Lung (tissue), 11 donors: ENCODE measurements at regions not wholly inside any gene's neighbourhood (a gene's known extent, or its start where the extent isn't known, plus 50 kb on each side); places are given as distances from the start of the nearest gene placed in this dataset.

Experiments used
- ATAC-seq: fragments of 200-7000 bp; cut with Tn5 transposase; one replicate; pipeline ENCODE4 v1.9.1; 2020; ENCODE audit warnings: moderate number of reproducible peaks; ENCODE audit not compliant: insufficient read depth, low FRiP score
- DNase-seq, 3 donors: peaks; one replicate each; pipeline ENCODE4 v3.0.0-alpha.2; 2013 to 2017
- H3K27ac ChIP-seq, 2 donors: one replicate each; pipeline ENCODE4 v1.5.1; 2013; ENCODE audit warnings: mild to moderate bottlenecking in 2 of 2, moderate library complexity in 2 of 2, control low read depth in 1 of 2, inconsistent platforms in 1 of 2, low read depth in 1 of 2, low read length in 1 of 2
- H3K27me3 ChIP-seq, 3 donors: one replicate each; pipeline ENCODE4 v1.5.1; 2013; ENCODE audit warnings: low read length in 2 of 3; ENCODE audit not compliant: control insufficient read depth in 3 of 3, insufficient read depth in 3 of 3
- H3K36me3 ChIP-seq, 4 donors: one replicate each; pipeline ENCODE4 v1.5.1; 2013; ENCODE audit warnings: low read length in 4 of 4, mild to moderate bottlenecking in 1 of 4, moderate library complexity in 1 of 4; ENCODE audit not compliant: control insufficient read depth in 4 of 4, insufficient read depth in 4 of 4
- H3K4me1 ChIP-seq, 5 donors: one replicate each; pipeline ENCODE4 v1.5.1; 2013; ENCODE audit warnings: low read length in 5 of 5, mild to moderate bottlenecking in 2 of 5, moderate library complexity in 1 of 5; ENCODE audit not compliant: control insufficient read depth in 5 of 5, insufficient read depth in 5 of 5
- H3K4me3 ChIP-seq: one replicate; pipeline ENCODE4 v1.5.1; 2013; ENCODE audit warnings: mild to moderate bottlenecking, control low read depth, moderate library complexity
- H3K9ac ChIP-seq, 2 donors: one replicate each; pipeline ENCODE4 v1.5.1; 2013; ENCODE audit warnings: low read length in 2 of 2, control low read depth in 1 of 2; ENCODE audit not compliant: insufficient read depth in 1 of 2
- H3K9me3 ChIP-seq, 4 donors: one replicate each; pipeline ENCODE4 v1.5.1; 2013; ENCODE audit warnings: low read length in 3 of 4, mild to moderate bottlenecking in 1 of 4, moderate library complexity in 1 of 4; ENCODE audit not compliant: control insufficient read depth in 4 of 4, insufficient read depth in 3 of 4
- WGBS, 2 donors: extraction: QIAGEN DNeasy Blood & Tissue Kit; methylation state at CpG; one replicate each; pipeline ENCODE4 v1.1.7; 2013; 5-methylcytosine and 5-hydroxymethylcytosine counted together
- TF ChIP-seq, protein P1 (sequence below): IDR thresholded peaks from 2 replicates; pipeline ENCODE4 v1.5.1; 2012; ENCODE audit warnings: mild to moderate bottlenecking; ENCODE audit errors: control extremely low read depth, extremely low read depth
- donor health status: control.
- donor health status: control.
- donor health status: Bipolar disorder and iron deficiency.
- donor health status: healthy.
- donor health status: DM: yes; HTN: yes; CAD: no.

DNA sequence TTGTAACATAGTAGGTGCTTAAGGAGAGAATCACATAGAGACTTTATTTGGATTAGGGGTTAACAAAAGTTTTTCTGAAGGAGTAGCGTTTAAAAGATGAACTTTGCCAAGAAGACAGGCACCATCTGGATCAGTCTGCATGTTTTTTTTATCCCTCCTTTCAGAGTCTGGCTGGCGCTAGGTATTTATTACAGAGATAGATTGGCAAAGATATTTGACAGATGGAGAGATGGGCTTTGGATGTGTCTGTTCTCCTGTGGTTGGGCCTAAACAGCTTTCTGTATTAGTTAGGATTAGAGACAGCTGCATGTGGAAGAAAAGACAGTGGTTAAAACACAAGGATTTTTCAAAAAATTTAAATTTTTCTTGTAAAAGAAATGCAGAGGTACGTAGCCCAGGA, 133.9 kb downstream of the C12orf75 start:
- H3K27me3 ChIP-seq = no peaks in the 10 kb centered on the region
- H3K4me3 ChIP-seq = no peak overlapping the region
- TF ChIP-seq, protein P1, sequence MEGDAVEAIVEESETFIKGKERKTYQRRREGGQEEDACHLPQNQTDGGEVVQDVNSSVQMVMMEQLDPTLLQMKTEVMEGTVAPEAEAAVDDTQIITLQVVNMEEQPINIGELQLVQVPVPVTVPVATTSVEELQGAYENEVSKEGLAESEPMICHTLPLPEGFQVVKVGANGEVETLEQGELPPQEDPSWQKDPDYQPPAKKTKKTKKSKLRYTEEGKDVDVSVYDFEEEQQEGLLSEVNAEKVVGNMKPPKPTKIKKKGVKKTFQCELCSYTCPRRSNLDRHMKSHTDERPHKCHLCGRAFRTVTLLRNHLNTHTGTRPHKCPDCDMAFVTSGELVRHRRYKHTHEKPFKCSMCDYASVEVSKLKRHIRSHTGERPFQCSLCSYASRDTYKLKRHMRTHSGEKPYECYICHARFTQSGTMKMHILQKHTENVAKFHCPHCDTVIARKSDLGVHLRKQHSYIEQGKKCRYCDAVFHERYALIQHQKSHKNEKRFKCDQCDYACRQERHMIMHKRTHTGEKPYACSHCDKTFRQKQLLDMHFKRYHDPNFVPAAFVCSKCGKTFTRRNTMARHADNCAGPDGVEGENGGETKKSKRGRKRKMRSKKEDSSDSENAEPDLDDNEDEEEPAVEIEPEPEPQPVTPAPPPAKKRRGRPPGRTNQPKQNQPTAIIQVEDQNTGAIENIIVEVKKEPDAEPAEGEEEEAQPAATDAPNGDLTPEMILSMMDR = no peak
- no peaks in the 10 kb centered on the region for H3K36me3 ChIP-seq
- ATAC-seq (no peak), DNase-seq (no peak)
- no peaks in the 10 kb centered on the region for H3K9me3 ChIP-seq
- WGBS, 2 donors = 66 to 73% methylated on average over 3 of the region's 3 CpGs
- peaks cover 0 to 12% (median under 1%) of the 10 kb centered on the region in 5 donors for H3K4me1 ChIP-seq
- no peak overlapping the region for H3K27ac ChIP-seq
- H3K9ac ChIP-seq = no peak overlapping the region

DNA sequence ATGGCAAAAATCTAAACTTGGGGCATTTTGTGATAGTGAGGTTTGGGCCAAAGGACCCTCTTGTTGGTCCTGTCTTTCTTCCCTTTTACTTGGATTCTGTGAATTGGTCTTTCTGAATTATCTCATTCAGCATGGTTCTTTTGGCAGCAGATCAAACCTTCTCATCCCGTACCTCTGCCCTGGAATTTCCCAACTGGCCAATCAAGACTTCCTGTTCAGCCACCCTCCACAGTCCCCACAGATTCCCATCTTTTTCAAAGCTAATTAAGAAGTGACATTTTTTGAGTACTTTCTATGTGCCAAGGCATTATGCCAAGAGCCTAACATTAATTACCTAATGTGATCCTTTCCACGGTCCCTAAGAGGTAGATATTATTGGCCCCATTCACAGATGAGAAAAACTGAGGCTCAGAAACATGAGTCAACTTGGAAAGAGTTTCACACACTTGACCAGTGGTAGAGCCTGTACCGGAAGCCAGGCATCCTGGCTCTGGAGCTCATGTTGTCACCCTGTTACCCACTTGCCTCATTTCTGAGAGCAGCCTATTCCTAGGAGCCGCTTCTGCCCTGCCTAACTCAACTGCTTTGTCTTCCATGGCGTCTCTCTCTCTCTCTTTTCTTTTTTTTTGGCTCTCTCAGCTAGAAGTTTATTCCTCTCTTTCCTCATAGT, 135.9 kb downstream of the C12orf75 start:
- ATAC-seq (no peak), DNase-seq (no peak)
- Histone ChIP-seq H3K27ac (peak overlapping the region in 1 of 2 donors; percentile 78), H3K27me3 (no peaks in the 10 kb centered on the region), H3K9ac (no peak overlapping the region), H3K4me3 (no peak overlapping the region), H3K4me1 (peaks cover 0 to 12% (median 0%) of the 10 kb centered on the region in 5 donors), H3K9me3 (no peaks in the 10 kb centered on the region), H3K36me3 (no peaks in the 10 kb centered on the region)
- 63 to 81% methylated on average over 5 of the region's 5 CpGs for WGBS, 2 donors
- TF ChIP-seq, protein P1 = no peak

DNA sequence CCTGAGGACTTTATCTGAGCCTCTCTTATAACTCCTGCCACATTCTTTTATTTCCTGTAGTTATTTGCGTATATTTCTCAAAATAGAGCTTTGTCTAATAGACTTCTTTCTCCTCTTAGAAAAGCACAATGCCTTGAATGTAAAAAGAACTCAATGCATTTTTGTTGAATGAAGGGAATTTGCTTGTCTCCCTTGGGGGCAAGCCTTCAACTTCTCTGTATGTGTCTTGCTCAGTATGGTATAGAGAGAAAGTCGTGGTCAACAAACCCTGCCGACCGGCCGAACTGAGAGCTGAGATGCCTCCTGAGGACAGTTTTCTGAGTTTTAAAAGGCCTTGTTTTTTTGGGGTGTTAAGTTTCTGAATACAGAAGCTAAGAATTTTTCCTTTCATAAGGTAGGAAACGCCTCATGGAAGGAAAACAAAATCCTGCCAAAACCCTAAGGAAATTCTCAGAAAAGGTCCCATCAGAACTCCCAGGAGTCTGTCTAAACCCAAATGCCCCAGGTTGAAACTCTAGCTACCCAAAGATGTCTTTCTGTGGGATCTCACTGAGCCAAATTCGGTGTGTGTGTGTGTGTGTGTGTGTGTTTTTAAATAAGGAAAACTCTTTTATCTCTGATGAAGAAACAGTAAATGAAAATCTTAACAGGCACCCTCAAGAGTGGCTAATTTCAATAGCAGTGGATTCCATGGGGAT, 136.6 kb downstream of the C12orf75 start:
- H3K27me3 ChIP-seq = no peaks in the 10 kb centered on the region
- 81 to 82% methylated on average over 7 of the region's 7 CpGs for WGBS, 2 donors
- H3K36me3 ChIP-seq = no peaks in the 10 kb centered on the region
- TF ChIP-seq, protein P1 = no peak
- H3K9ac ChIP-seq = no peak overlapping the region
- ATAC-seq (no peak), DNase-seq (no peak)
- peaks cover 0 to 12% (median 0%) of the 10 kb centered on the region in 5 donors for H3K4me1 ChIP-seq
- H3K9me3 ChIP-seq = no peaks in the 10 kb centered on the region
- peak overlapping the region; percentile 58 to 78 for H3K27ac ChIP-seq
- no peak overlapping the region for H3K4me3 ChIP-seq
